ENCODE measurements at regions not wholly inside any gene's neighbourhood (a gene's known extent, or its start where the extent isn't known, plus 50 kb on each side); places are given as distances from the start of the nearest gene placed in this dataset.
"Not testable (repeated sequence)": the region's sequence is repeated elsewhere in the genome, so short reads cannot be mapped to it uniquely, and the experiment has no call there.

- no peak for DNase-seq
Observed at GRCh38 chr4:45471335-45471734, 652.5 kb downstream of the GABRG1 start.

DNA sequence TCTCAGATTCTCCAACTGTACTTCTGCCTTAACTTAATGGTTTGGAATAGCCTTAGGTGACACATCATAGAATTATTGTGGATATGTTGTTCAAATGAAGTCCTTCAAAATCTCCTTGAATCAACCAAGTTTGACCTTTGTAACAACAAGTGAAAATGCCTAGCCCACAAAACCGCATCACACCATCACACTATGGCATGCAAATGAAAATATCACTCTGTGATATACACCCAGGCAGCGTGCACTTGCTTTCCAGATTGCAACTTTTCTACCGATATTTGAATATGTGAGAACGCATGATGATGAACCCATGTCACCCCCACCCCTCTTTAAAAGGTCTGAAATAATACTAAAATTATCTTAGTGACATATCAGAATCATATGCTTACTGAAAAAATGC, 656.7 kb downstream of the GABRG1 start:
- no peak for DNase-seq

- DNase-seq = not testable (repeated sequence)
Observed at GRCh38 chr4:45460157-45460556, 663.7 kb downstream of the GABRG1 start.

GRCh38 chr4:45455217-45455616, 668.6 kb downstream of the GABRG1 start:
- DNase-seq = no peak

DNA sequence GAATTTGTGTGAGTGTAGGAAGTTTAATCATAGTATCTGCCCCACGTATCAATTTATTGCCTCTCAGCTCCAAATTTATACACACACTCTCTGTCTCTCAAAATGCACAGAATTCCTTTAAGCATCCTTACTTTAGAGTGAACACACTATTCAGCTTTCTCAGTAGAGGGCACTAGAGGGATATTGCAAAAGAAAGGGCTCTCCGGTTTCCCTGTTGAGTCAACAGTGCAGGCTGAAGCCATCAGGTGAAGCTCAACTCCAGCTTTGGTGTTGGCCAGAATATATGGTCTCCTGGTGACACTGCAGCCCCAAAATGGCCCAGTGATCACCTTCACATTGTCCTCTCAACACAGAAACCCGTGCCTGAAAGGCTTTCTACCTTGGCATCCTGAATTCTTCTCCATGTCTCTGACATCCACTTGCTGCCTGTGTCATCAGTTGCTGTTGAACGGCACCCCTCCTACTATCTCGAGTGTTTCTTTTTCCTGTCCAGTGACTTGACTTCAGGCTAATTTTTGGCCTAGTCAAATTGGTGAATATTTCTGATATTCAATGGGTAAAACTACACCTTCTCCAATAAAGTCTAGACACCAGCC, 670.5 kb downstream of the GABRG1 start:
- peak; percentile 49 for DNase-seq

DNA sequence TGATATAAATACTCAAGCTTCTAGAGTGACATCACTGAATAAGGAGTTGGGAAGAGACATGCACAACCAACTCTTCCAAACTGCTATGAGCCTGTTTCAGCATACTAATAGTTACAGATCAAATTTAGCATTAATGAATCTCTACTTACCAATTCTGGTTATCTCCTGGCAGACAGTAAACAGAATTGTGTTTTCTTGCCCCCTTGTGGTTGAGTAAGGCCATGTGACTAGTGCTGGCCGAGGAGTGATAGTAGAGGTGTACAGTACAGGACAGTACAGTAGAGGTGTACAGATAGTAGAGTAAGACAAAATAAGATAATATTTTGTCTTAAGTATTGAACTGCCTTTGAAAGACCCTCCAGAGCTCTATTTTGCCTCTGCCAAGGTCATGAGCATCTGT, 681.4 kb downstream of the GABRG1 start:
- DNase-seq = no peak

DNA sequence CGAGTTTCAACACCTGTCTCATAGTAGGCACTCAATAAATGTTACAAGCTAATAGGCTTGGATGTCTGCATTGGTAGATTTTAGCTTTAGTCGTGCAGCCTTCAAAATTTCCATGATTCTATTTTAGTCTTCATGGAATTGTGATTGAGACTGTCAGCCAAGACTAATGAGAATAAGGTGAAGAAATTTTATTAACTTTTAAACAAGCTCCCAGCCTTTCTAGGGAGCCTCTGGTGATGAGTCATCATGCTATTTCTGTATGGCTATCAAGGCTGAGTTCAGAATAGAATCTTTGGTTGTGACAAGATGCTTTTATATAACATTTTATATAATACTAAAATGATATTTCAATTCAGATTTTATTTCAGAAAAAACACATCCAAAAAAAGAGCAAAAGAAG, 685.8 kb downstream of the GABRG1 start:
- no peak for DNase-seq

GRCh38 chr4:45437381-45437780, 686.5 kb downstream of the GABRG1 start:
- no peak for DNase-seq

GRCh38 chr4:45425135-45425534, 698.7 kb downstream of the GABRG1 start:
- no peak for DNase-seq

GRCh38 chr4:45423896-45424295, 697.5 kb upstream of the GNPDA2 start:
- no peak for DNase-seq

DNA sequence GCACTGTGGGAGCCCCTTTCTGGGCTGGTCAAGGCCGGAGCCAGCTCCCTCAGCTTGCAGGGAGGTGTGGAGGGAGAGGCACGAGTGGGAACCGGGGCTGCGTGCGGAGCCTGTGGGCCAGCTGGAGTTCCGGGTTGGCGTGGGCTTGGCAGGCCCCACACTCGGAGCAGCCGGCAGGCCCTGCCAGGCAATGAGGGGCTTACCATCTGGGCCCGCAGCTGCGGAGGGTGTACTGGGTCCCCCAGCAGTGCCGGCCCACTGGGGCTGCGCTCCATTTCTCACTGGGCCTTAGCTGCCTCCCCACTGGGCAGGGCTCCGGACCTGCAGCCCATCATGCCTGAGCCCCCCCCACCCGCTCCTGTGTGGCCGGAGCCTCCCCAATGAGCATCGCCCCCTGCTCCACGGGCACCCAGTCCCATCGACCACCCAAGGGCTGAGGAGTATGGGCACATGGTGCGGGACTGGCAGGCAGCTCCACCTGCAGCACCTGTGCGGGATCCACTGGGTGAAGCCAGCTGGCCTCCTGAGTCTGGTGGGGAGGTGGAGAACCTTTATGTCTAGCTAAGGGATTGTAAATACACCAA, 693.8 kb upstream of the GNPDA2 start:
- DNase-seq = not testable (repeated sequence)

DNA sequence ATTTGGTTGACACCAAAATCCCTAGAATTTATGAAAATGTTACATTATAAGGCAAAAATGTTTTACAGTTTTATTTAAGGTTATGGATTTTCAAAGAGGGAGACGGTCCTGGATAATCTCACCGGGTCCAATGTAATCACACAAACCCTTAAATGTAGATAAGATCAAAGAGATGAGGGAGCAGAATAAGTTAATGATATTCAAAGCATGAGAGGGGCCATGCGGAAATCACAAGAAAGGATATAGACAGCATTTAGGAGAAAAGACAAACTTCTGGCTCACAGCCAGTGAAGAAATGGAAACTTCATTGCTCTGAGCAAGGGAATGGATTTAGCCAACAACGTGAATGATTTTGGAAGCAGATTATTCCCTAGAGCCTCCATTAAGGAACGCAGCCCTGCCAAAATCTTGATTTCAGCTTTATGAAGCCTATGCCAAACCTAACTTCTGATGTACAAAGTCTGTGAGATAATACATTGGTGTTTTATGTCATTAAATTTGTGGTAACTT, 684.4 kb upstream of the GNPDA2 start:
- DNase-seq = no peak

DNA sequence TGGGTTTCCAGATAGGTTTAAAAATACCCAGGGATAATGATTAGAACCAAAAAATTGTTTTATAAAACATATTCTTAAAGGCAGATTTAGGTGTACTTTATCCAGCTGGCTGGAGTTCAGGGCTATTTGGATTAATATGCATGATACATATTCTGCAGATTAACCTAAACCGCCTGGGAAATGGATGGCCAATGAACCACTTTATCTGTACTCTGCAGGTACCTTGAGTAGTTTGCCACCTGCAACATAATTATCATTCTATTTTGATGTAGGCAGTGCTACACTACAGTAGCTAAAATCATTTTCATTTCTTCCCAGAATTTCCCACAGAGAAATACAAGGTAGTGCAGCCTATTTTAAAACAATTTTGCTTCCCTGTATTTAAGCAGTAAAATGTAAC, 683.2 kb upstream of the GNPDA2 start:
- DNase-seq = no peak

GRCh38 chr4:45408996-45409395, 682.6 kb upstream of the GNPDA2 start:
- DNase-seq = no peak

- no peak for DNase-seq
Observed at GRCh38 chr4:45399116-45399515, 672.8 kb upstream of the GNPDA2 start.

GRCh38 chr4:45385306-45385705, 659.0 kb upstream of the GNPDA2 start:
- no peak for DNase-seq

- DNase-seq = no peak
Observed at GRCh38 chr4:45370408-45370807, 644.1 kb upstream of the GNPDA2 start.

DNA sequence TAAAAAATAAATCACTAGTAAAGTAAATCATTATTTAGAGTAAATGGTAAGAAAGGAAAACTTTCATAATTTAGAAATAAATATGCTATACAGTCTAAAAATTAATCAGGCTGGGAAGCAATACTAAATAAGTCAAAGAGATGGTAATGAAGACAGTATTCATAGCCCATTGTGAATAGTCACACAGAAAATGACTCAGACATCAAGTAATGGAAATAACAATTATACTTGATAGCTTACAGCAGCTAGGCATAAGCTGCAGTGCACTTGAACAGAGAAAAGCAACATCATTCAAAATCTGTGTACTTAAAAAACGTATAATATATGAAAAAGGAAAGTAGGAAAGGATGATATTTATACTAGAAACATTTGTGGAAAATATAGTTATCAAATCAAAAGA, 642.5 kb upstream of the GNPDA2 start:
- no peak for DNase-seq

GRCh38 chr4:45363931-45364330, 637.6 kb upstream of the GNPDA2 start:
- DNase-seq = no peak

DNA sequence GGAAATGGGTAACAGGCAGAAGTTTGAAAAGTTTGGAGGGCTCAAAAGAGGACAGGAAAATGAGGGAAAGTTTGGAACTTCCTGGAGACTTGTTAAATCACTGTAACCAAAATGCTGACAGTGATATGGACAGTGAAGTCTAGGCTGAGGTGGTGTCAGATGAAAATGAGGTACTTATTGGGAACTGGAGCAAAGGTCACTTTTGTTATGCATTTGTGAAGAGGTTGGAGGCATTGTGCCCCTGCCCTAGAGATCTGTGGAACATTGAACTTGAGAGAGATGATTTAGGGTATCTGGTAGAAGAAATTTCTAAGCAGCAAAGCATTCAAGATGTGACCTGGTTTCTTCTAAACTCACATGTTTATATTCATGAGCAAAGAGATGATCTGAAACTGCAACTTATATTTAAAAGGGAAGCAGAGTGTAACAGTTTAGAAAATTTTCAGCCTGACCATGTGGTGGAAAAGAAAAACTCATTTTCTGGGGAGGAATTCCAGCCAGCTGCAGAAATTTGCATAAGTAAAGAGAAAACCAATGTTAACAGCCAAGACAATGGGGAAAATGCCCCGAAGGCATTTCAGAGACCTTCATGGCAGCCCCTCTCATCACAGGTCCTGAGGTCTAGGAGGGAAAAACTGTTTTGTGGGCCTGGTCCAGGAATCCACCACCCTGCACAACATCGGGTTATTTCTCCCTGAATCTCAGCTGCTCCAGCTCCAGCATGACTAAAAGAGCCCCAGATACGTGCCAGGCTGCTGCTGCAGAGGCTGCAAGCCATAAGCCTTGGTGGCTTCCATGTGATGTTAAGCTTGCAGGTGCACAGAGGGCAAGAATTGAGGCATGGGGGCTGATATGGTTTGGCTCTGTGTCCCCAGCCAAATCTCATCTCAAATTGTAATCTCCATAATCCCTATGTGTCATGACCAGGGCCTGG, 632.5 kb upstream of the GNPDA2 start:
- DNase-seq = no peak

- no peak for DNase-seq
Observed at GRCh38 chr4:45353161-45353560, 626.8 kb upstream of the GNPDA2 start.

DNA sequence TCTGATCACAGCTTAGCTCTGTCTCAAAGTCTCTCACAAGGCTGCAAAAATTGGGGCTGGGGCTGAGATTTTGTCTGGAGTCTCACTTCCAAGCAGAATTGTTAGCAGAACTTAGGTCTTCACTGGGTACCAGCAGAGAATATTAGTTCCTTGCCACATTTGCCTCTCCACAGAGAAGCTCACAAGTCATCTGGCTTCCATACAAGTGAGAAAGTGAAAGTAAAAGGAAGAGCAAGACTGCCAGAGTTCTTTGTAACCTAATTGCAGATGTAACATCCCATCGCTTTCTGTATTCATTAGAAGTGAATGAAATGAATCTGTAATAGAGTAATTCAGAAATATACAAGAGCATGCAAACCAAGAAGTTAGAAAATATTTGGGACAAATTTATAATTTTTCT, 624.1 kb upstream of the GNPDA2 start:
- peak; percentile 10 for DNase-seq

DNA sequence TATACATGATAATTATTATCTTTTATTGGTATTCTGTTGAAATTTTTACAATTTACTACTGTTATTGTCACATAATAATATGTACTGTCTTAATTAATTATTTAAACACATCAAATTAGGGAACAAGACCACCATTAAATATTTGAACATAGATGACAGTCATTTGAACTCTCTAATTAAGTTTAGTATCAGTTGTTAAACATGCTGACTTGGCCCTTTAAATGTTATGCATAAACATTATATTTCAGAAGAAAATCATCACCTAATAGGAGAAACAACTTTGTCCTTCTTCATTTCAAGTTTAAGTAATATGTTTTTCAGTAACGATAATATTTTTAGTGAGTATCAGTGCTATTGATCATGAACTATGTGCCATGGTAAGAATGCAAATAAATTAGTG, 623.5 kb upstream of the GNPDA2 start:
- DNase-seq = no peak

Data from retina (tissue), 1 donor.